HepG2 (cell line): ENCODE measurements at regions not wholly inside any gene's neighbourhood (a gene's known extent, or its start where the extent isn't known, plus 50 kb on each side); places are given as distances from the start of the nearest gene placed in this dataset.

ENCODE experiments used
- CCAR2 ChIP-seq: fragments of 200-400 bp; formaldehyde crosslinking; optimal IDR thresholded peaks from 2 replicates; pipeline ENCODE3; 2018; ENCODE audit warnings: low read depth, mild to moderate bottlenecking, low read length, moderate library complexity
- CTCF ChIP-seq: sonication (generic); formaldehyde crosslinking; IDR thresholded peaks from 2 replicates; pipeline ENCODE4 v1.5.0; 2020; ENCODE audit warnings: mild to moderate bottlenecking, missing genetic modification reagents, moderate library complexity
- DNMT1 ChIP-seq: sonication (generic); formaldehyde crosslinking; IDR thresholded peaks from 2 replicates; pipeline ENCODE4 v1.5.1; 2020; ENCODE audit warnings: mild to moderate bottlenecking, missing genetic modification reagents
- ISX ChIP-seq: sonication (generic); formaldehyde crosslinking; conservative IDR thresholded peaks from 2 replicates; pipeline ENCODE4 v1.5.0; 2020; ENCODE audit warnings: missing genetic modification reagents
- NAIF1 ChIP-seq: sonication (generic); formaldehyde crosslinking; IDR thresholded peaks from 2 replicates; pipeline ENCODE4 v1.5.0; 2020; ENCODE audit warnings: mild to moderate bottlenecking, missing genetic modification reagents, borderline replicate concordance
- NR1H2 ChIP-seq: sonication (generic); formaldehyde crosslinking; IDR thresholded peaks from 2 replicates; pipeline ENCODE4 v1.8.1; 2022; ENCODE audit warnings: low read depth, missing genetic modification reagents, borderline replicate concordance
- RXRA ChIP-seq: sonication (generic); formaldehyde crosslinking; IDR thresholded peaks from 2 replicates; pipeline ENCODE4 v1.5.1; 2020; ENCODE audit warnings: missing genetic modification reagents
- SMC3 ChIP-seq: IDR thresholded peaks from 2 replicates; pipeline ENCODE4 v1.6.1; 2011; ENCODE audit warnings: low read length, improper control_type of control experiment
- SNRNP70 ChIP-seq: fragments of 200-400 bp; formaldehyde crosslinking; IDR thresholded peaks from 2 replicates; pipeline ENCODE4 v1.6.1; 2017; ENCODE audit warnings: mild to moderate bottlenecking, low read depth, low read length, moderate library complexity
- TCF7L2 ChIP-seq: IDR thresholded peaks from 2 replicates; pipeline ENCODE4 v1.6.1; 2011; ENCODE audit warnings: mild to moderate bottlenecking, low read depth, low read length, moderate library complexity
- ZKSCAN8 ChIP-seq: IDR thresholded peaks from 2 replicates; pipeline ENCODE4 v1.6.1; 2016; ENCODE audit warnings: borderline replicate concordance, missing genetic modification reagents, missing compliant biosample characterization
- ZNF530 ChIP-seq: sonication (generic); formaldehyde crosslinking; IDR thresholded peaks from 2 replicates; pipeline ENCODE4 v1.5.0; 2020; ENCODE audit warnings: low read depth, mild to moderate bottlenecking, missing genetic modification reagents
- ZNF850 ChIP-seq: sonication (generic); formaldehyde crosslinking; conservative IDR thresholded peaks from 2 replicates; pipeline ENCODE4 v1.9.0; 2021; ENCODE audit warnings: mild to moderate bottlenecking, missing genetic modification reagents

GRCh38 chr16:86710602-86710950 is 132.2 kb downstream of the FOXL1 start:
- TF ChIP-seq DNMT1 (CRISPR knock-in tag) (no peak), ISX (CRISPR knock-in tag) (no peak), NR1H2 (CRISPR knock-in tag) (no peak), ZKSCAN8 (no peak), ZNF850 (CRISPR knock-in tag) (no peak), TCF7L2 (no peak), CCAR2 (no peak), CTCF (CRISPR knock-in tag) (no peak), SMC3 (no peak), SNRNP70 (no peak), RXRA (no peak), NAIF1 (CRISPR knock-in tag) (no peak), ZNF530 (CRISPR knock-in tag) (no peak)
